ENCODE measurements at regions not wholly inside any gene's neighbourhood (a gene's known extent, or its start where the extent isn't known, plus 50 kb on each side); places are given as distances from the start of the nearest gene placed in this dataset.

GRCh38 chr15:27601239-27601960 is 497.7 kb downstream of the OCA2 start:
- H3K27ac ChIP-seq, result no peak overlapping the region
- in situ Hi-C loops (cut with MboI; ENCODE audit: low pct_ligation_motif_present in 1 of 4, low pct_unique_long_range_greater_than_20kb in 1 of 4, low sequenced_read_pairs in 3 of 4) (no loop called here), intact Hi-C loops (cut with DNase I; ENCODE audit: low total_unique reads) (loop anchor here (1.0 kb wide), 1 partner anchor 21 kb away; no protein-coding TSS in a partner anchor)
- H3K36me3 ChIP-seq, result no peaks in the 10 kb centered on the region
- H3K9me3 ChIP-seq, result peaks cover 0 to 4% of the 10 kb centered on the region in 2 donors
- no peaks in the 10 kb centered on the region for H3K27me3 ChIP-seq
- H3K4me3 ChIP-seq, result no peak overlapping the region
- TF ChIP-seq CTCF (IDR thresholded peaks at IDR 0.05), result no peak
- DNase-seq, result no peak
- WGBS, 2 donors (ENCODE audit: low coverage in 1 of 2), result 60 to 70% methylated on average over 1 to 12 of the region's 12 CpGs
- H3K4me1 ChIP-seq, result no peaks in the 10 kb centered on the region

GRCh38 chr15:27599034-27599433 is 500.1 kb downstream of the OCA2 start:
- no peak for DNase-seq
- in situ Hi-C loops (cut with MboI; ENCODE audit: low pct_ligation_motif_present in 1 of 4, low pct_unique_long_range_greater_than_20kb in 1 of 4, low sequenced_read_pairs in 3 of 4), result no loop called here
- H3K27ac ChIP-seq, result no peak overlapping the region
- 66 to 86% methylated on average over 3 to 8 of the region's 8 CpGs for WGBS, 2 donors (ENCODE audit: low coverage in 1 of 2)
- no peaks in the 10 kb centered on the region for H3K36me3 ChIP-seq
- no peak overlapping the region for H3K4me3 ChIP-seq
- intact Hi-C loops (cut with DNase I; ENCODE audit: low total_unique reads), result no loop called here
- no peaks in the 10 kb centered on the region for H3K4me1 ChIP-seq
- TF ChIP-seq EP300 (IDR thresholded peaks at IDR 0.05; ENCODE audit: low read depth) (no peak), POLR2A (IDR thresholded peaks at IDR 0.05) (no peak), POLR2AphosphoS5 (IDR thresholded peaks at IDR 0.05) (no peak), CTCF (IDR thresholded peaks at IDR 0.05) (no peak)
- H3K27me3 ChIP-seq, result no peaks in the 10 kb centered on the region
- no peaks in the 10 kb centered on the region for H3K9me3 ChIP-seq

- no peaks in the 10 kb centered on the region for H3K27me3 ChIP-seq
- H3K36me3 ChIP-seq, result no peaks in the 10 kb centered on the region
- WGBS, 2 donors (ENCODE audit: low coverage in 1 of 2), result 75 to 81% methylated on average over 6 to 10 of the region's 10 CpGs
- no peak for TF ChIP-seq POLR2A (IDR thresholded peaks at IDR 0.05)
- in situ Hi-C loops (cut with MboI; ENCODE audit: low pct_ligation_motif_present in 1 of 4, low pct_unique_long_range_greater_than_20kb in 1 of 4, low sequenced_read_pairs in 3 of 4), result no loop called here
- intact Hi-C loops (cut with DNase I; ENCODE audit: low total_unique reads), result no loop called here
- DNase-seq, result no peak
- H3K9me3 ChIP-seq, result no peaks in the 10 kb centered on the region
- H3K4me3 ChIP-seq, result no peak overlapping the region
- H3K27ac ChIP-seq, result no peak overlapping the region
- H3K4me1 ChIP-seq, result no peaks in the 10 kb centered on the region
These were observed 500.7 kb downstream of the OCA2 start for GRCh38 chr15:27598251-27599009.

- H3K27ac ChIP-seq, result no peak overlapping the region
- intact Hi-C loops (cut with DNase I; ENCODE audit: low total_unique reads), result no loop called here
- H3K36me3 ChIP-seq, result no peaks in the 10 kb centered on the region
- in situ Hi-C loops (cut with MboI; ENCODE audit: low pct_ligation_motif_present in 1 of 4, low pct_unique_long_range_greater_than_20kb in 1 of 4, low sequenced_read_pairs in 3 of 4), result no loop called here
- H3K27me3 ChIP-seq, result no peaks in the 10 kb centered on the region
- no peak overlapping the region for H3K4me3 ChIP-seq
- no peaks in the 10 kb centered on the region for H3K9me3 ChIP-seq
- no peak for TF ChIP-seq EP300 (IDR thresholded peaks at IDR 0.05; ENCODE audit: low read depth)
- TF ChIP-seq CTCF (IDR thresholded peaks at IDR 0.05), result no peak
- TF ChIP-seq POLR2AphosphoS5 (IDR thresholded peaks at IDR 0.05), result no peak
- TF ChIP-seq POLR2A (IDR thresholded peaks at IDR 0.05), result no peak
- no peaks in the 10 kb centered on the region for H3K4me1 ChIP-seq
- no peak for DNase-seq
- WGBS, 2 donors (ENCODE audit: low coverage in 1 of 2), result 78 to 98% methylated on average over 4 to 8 of the region's 8 CpGs
These were observed 503.9 kb downstream of the OCA2 start for GRCh38 chr15:27595211-27595610.

Measured in transverse colon (tissue), 4 donors.